NOMO-1 treated with DMSO at 0.1 percent for 48 hours (cell line): ENCODE measurements at regions not wholly inside any gene's neighbourhood (a gene's known extent, or its start where the extent isn't known, plus 50 kb on each side); places are given as distances from the start of the nearest gene placed in this dataset.

Experiments used
- DNase-seq: peaks from one replicate; lab custom pipeline; 2025; ENCODE audit not compliant: unreplicated experiment; lab: John Stamatoyannopoulos, UW

GRCh38 chr9:87275047-87275725 lies 222.5 kb upstream of the DAPK1 start:
- DNase-seq: no peak

GRCh38 chr9:87276327-87276841 lies 221.3 kb upstream of the DAPK1 start:
- no peak for DNase-seq

GRCh38 chr9:87276851-87277261 lies 220.8 kb upstream of the DAPK1 start:
- no peak for DNase-seq

- no peak for DNase-seq
Observed at GRCh38 chr9:87277346-87277745, 220.3 kb upstream of the DAPK1 start.

DNA sequence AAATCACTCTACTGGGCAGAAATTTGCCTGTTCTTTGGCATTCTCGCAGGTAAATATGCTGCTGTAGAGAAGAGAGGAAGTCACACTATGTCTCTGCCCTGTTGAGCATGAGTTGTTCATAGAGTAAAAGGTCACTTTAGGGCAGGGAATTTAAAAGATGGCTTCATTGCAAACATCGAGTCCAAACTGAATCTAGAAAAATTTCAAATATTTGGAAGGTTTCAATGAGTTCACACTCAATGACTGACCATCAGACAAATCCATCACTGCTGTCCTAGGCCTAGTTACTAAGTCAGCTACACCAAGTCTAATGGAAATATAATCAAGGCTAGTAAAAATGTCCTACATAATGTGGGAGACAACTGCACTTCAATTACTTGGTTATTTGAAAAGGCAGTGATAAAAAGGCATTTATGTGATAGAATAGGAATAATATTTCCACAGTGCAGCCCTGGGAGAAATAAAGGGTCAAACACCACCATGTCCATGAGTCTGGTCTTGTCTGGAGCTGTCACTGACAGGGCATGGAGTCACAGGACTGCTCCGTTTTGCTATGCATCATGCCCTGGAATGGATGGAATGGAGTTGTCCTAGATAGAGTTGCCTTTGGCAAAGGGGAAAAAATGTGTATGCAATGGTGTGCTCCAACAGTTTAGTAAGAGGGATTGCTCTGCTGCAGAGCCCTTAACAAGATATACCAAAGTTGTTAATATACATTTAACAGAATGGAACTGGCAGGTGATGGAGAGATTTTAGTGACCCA lies 218.5 kb upstream of the DAPK1 start:
- no peak for DNase-seq

DNA sequence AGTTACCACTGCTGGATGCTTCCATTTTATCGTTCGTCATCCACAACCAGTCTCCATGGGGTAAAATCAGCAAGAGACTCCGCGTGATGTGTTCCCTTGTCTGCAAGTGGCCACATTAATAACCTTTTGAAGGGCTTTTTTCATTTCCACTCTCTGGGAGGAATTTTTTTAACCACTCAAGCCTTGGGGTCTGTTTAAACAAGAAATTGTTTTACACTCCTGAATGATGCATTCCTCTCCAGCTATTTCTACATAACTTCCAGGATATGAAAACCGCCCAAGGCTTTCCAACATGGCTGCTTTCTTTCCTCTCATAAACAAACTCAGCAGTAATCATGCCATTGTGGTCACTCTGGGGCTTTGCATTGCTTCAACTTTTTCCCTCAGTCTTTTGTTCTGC lies 217.2 kb upstream of the DAPK1 start:
- DNase-seq: no peak

DNA sequence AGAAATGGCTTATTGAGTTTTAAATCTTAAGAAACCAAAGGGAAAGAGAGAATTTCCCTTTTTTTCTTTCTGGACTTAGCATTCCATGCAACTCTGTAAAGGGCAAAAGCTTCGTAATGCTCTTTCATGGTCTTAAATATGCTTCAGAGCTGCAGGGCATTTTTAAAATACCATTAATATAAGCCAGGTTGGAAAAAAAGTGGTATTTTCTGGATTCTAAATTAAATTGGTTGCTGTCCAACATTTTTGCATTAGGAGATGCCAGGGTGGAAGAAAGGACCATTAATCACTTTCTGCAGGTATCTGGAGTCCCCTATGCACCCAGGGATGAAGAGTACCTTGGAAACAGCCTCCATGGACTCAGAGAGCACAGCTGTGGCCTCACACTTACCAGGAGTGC lies 215.1 kb upstream of the DAPK1 start:
- no peak for DNase-seq

DNA sequence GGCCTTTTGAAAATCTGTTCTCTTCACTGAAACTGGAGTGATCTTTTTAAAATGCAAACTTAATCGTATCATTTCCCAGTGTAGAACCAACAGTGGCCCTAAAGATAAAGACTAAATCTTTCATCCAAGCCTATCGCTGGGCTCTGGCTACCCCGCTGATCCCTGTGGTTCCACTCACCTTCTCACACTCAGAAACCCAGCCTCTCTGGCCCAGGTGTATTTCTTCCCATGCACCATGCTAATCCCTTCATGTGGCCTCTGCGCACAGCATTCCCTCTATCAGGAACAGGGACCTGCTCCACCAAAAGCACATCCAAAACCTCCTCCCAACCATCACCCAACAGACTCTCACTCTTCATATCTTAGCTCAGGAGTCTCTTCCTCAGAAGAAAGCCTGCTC lies 214.1 kb upstream of the DAPK1 start:
- DNase-seq: no peak

DNA sequence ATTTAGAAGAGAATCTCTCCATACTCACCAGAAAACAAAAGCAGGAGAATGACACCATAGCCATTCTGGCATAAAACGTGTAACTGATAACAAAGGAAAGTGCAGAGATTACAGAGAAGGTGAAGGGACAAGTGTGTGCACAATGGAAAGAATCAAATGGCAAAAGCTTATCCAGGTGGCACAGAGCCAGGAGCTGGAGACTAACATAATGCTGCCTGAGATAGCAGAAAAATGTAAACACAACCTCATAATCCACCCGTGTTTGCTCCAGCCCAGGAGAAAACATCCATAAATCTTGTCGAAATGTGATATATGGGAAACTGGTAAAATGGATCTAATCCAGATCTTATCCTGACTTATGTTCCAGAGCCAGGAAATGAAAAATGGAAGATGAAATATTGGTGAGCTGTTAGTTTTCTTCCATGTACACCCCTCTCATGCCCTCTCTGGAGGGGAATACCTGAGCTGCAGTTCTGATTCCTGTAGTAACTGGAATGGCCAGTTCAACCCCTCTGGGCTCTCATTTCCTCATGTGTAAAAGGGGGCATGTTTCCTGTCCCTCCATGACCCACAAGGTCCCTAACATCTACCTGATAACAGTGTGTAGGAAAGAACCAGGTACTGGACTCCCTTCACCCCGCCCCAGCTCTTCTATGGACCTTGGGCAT lies 212.3 kb upstream of the DAPK1 start:
- no peak for DNase-seq

DNA sequence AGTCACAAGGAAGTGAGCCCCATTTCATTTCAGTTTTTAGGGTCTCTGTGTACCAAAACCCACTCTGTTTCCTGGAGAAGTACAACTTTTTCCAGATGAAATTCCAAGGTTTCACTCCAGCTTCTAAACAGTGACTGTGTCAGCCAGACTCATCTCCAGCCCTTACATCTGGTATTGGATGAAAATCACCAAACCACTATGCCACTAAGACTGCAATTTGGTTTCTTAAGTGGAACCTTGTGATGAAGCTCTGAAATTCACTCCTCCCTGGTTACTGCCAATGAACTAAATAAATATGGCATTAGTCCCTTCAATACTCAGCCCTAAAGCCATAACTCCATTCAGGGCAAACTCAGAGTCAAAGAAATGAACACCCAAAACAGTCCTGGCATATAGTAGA lies 211.2 kb upstream of the DAPK1 start:
- no peak for DNase-seq

GRCh38 chr9:87290241-87291052 lies 207.2 kb upstream of the DAPK1 start:
- no peak for DNase-seq

GRCh38 chr9:87292449-87293191 lies 205.0 kb upstream of the DAPK1 start:
- no peak for DNase-seq

- DNase-seq: no peak
Observed at GRCh38 chr9:87294126-87294525, 203.5 kb upstream of the DAPK1 start.

GRCh38 chr9:87300915-87301314 lies 196.8 kb upstream of the DAPK1 start:
- DNase-seq: no peak

- no peak for DNase-seq
Observed at GRCh38 chr9:87301371-87301770, 196.3 kb upstream of the DAPK1 start.

- no peak for DNase-seq
Observed at GRCh38 chr9:87305151-87305550, 192.5 kb upstream of the DAPK1 start.

GRCh38 chr9:87306006-87306405 lies 191.7 kb upstream of the DAPK1 start:
- no peak for DNase-seq

DNA sequence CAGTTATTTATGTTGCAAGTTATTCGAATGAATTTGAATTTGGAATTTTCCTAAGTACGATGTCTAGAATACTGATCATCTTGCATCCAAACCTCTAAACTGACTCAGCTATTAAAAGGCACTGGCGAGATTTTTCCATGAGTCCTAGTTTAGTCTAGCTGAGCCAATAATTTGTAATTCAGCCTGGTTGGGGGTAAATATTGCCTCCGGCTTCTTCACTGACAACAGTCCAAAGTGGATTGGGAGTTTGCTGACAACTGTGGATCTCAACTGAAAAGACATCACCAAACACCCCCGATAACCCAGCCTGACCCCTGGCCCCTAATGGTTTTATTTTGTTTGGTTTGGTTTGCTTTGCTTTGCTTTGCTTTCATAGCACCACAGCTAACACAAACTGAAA lies 189.8 kb upstream of the DAPK1 start:
- no peak for DNase-seq

GRCh38 chr9:87309236-87309635 lies 188.4 kb upstream of the DAPK1 start:
- DNase-seq: no peak

DNA sequence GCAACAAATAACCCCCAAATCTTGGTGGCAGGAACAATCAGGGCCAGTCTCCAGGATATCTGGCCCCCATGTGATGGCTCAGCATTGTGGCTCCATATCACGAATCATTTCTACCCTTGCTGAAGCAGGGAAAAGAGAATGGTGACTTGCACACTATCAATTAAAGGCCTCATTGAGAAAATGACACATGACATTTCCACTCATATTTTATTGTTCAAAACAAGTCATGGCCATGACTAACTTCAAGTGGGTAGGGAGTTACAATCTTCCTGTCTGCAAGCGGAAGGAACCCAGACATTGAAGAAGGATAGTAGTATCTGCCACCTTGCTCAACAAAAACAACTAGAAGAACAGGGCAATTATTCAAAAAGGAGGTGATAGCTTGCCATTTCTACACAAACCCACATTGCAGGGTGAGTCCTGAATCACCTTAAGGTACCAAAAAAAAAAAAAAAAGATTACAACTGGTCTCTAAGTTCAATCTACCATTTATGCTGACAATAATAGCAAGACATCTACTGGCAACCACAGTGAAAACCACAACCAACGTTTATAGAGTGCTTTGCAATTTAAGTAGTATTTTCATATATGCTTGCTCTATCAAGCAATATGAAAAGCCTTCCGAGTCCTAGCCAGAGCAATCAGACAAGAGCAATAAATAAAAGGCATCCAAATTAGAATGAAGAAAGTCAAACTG lies 186.7 kb upstream of the DAPK1 start:
- DNase-seq: no peak
